Liver (tissue), 8 donors: ENCODE measurements at regions not wholly inside any gene's neighbourhood (a gene's known extent, or its start where the extent isn't known, plus 50 kb on each side); places are given as distances from the start of the nearest gene placed in this dataset.

Experiments used
- DNase-seq: peaks from one replicate; pipeline ENCODE4 v3.0.0-alpha.2; 2017; ENCODE audit warnings: low spot score
- H3K27ac ChIP-seq, 2 donors: one replicate each; pipeline ENCODE4 v1.7.0; 2013; ENCODE audit warnings: inconsistent platforms in 2 of 2, low read length in 2 of 2, control low read depth in 1 of 2, low read depth in 1 of 2, mild to moderate bottlenecking in 1 of 2
- H3K27me3 ChIP-seq, 4 donors: one replicate each; pipeline versions ENCODE4 v1.6.1 to v1.7.0; 2013; ENCODE audit warnings: low read length in 3 of 4, inconsistent platforms in 1 of 4, mild to moderate bottlenecking in 1 of 4, moderate library complexity in 1 of 4; ENCODE audit not compliant: control insufficient read depth in 4 of 4, insufficient read depth in 4 of 4
- H3K36me3 ChIP-seq, 4 donors: one replicate each; pipeline versions ENCODE4 v1.6.1 to v1.7.0; 2013; ENCODE audit warnings: low read length in 3 of 4, mild to moderate bottlenecking in 3 of 4, low read depth in 1 of 4, moderate library complexity in 1 of 4; ENCODE audit not compliant: control insufficient read depth in 4 of 4, insufficient read depth in 3 of 4
- H3K4me1 ChIP-seq, 4 donors: one replicate each; pipeline versions ENCODE4 v1.6.1 to v1.7.0; 2013; ENCODE audit warnings: low read length in 3 of 4, mild to moderate bottlenecking in 3 of 4, moderate library complexity in 1 of 4; ENCODE audit not compliant: control insufficient read depth in 4 of 4, insufficient read depth in 4 of 4
- H3K4me3 ChIP-seq, 3 donors: one replicate each; pipeline versions ENCODE4 v1.6.1 to v1.7.0; 2013; ENCODE audit warnings: low read length in 3 of 3, control low read depth in 1 of 3, low read depth in 1 of 3, mild to moderate bottlenecking in 1 of 3
- H3K9ac ChIP-seq, 2 donors: one replicate each; pipeline ENCODE4 v1.7.0; 2013; ENCODE audit warnings: low read length in 2 of 2, mild to moderate bottlenecking in 2 of 2, moderate library complexity in 2 of 2, control low read depth in 1 of 2, low read depth in 1 of 2
- H3K9me3 ChIP-seq, 4 donors: one replicate each; pipeline versions ENCODE4 v1.6.1 to v1.7.0; 2013; ENCODE audit warnings: low read length in 3 of 4; ENCODE audit not compliant: control insufficient read depth in 4 of 4
- CTCF ChIP-seq: fragments of 150-350 bp; IDR thresholded peaks from 2 replicates; pipeline ENCODE4 v1.5.1; 2017; ENCODE audit warnings: improper control_type of control experiment, low read depth, low read length; ENCODE audit not compliant: missing input control
- EGR1 ChIP-seq, 2 donors: IDR thresholded peaks; 2 replicates each; pipeline ENCODE4 v1.6.1; 2016 to 2018; ENCODE audit warnings: antibody characterized with exemption in 2 of 2, low read depth in 2 of 2
- FOXA1 ChIP-seq: IDR thresholded peaks from 2 replicates; pipeline ENCODE4 v1.6.1; 2016; ENCODE audit warnings: antibody characterized with exemption
- FOXA2 ChIP-seq: IDR thresholded peaks from 2 replicates; pipeline ENCODE4 v1.6.1; 2016; ENCODE audit warnings: antibody characterized with exemption
- GABPA ChIP-seq, 2 donors: IDR thresholded peaks in 1 of 2; conservative IDR thresholded peaks in 1 of 2; 2 replicates each; pipeline ENCODE4 v1.6.1; 2016; ENCODE audit warnings: antibody characterized with exemption in 2 of 2, mild to moderate bottlenecking in 1 of 2, moderate library complexity in 1 of 2
- HNF4A ChIP-seq, 2 donors: conservative IDR thresholded peaks; 2 replicates each; pipeline ENCODE4 v1.6.1; 2016; ENCODE audit warnings: antibody characterized with exemption in 2 of 2, mild to moderate bottlenecking in 2 of 2
- HNF4G ChIP-seq: IDR thresholded peaks from 2 replicates; pipeline ENCODE4 v1.6.1; 2016; ENCODE audit warnings: antibody characterized with exemption
- JUND ChIP-seq, 2 donors: IDR thresholded peaks; 2 replicates each; pipeline ENCODE4 v1.6.1; 2016; ENCODE audit warnings: antibody characterized with exemption in 2 of 2
- NR2F2 ChIP-seq: IDR thresholded peaks from 2 replicates; pipeline ENCODE4 v1.6.1; 2016; ENCODE audit warnings: antibody characterized with exemption
- RAD21 ChIP-seq, 2 donors: IDR thresholded peaks; 2 replicates each; pipeline ENCODE4 v1.6.1; 2016; ENCODE audit warnings: antibody characterized with exemption in 2 of 2, mild to moderate bottlenecking in 2 of 2
- RXRA ChIP-seq, 2 donors: IDR thresholded peaks; 2 replicates each; pipeline ENCODE4 v1.6.1; 2017 to 2018; ENCODE audit warnings: antibody characterized with exemption in 2 of 2, mild to moderate bottlenecking in 1 of 2
- SP1 ChIP-seq: IDR thresholded peaks from 2 replicates; pipeline ENCODE4 v1.6.1; 2018; ENCODE audit warnings: antibody characterized with exemption, mild to moderate bottlenecking
- TAF1 ChIP-seq: conservative IDR thresholded peaks from 2 replicates; pipeline ENCODE4 v1.6.1; 2016; ENCODE audit warnings: antibody characterized with exemption, mild to moderate bottlenecking
- YY1 ChIP-seq: IDR thresholded peaks from 2 replicates; pipeline ENCODE4 v1.6.1; 2016; ENCODE audit warnings: antibody characterized with exemption, mild to moderate bottlenecking
- WGBS: extraction: QIAGEN DNeasy Blood & Tissue Kit; methylation state at CpG from one replicate; pipeline ENCODE4 v1.1.7; 2013; 5-methylcytosine and 5-hydroxymethylcytosine counted together
- TF ChIP-seq, protein P1 (sequence below): IDR thresholded peaks from 2 replicates; pipeline ENCODE4 v1.6.1; 2016; ENCODE audit warnings: antibody characterized with exemption
- TF ChIP-seq, protein P2 (sequence below): IDR thresholded peaks from 2 replicates; pipeline ENCODE4 v1.6.1; 2016; ENCODE audit warnings: antibody characterized with exemption
- TF ChIP-seq, protein P3 (sequence below): IDR thresholded peaks from 2 replicates; pipeline ENCODE4 v1.6.1; 2016; ENCODE audit warnings: antibody characterized with exemption
- TF ChIP-seq, protein P4 (sequence below): IDR thresholded peaks from 2 replicates; pipeline ENCODE4 v1.6.1; 2016; ENCODE audit warnings: antibody characterized with exemption, mild to moderate bottlenecking
- donor health status: healthy.
- donor health status: healthy.
- donor health status: healthy.
- donor health status: healthy.
- donor health status: healthy.

- no peak for DNase-seq
- TF ChIP-seq CTCF, result no peak
- no peak for TF ChIP-seq SP1
- TF ChIP-seq HNF4G, result no peak
- no peak for TF ChIP-seq NR2F2
- Histone ChIP-seq H3K36me3 (no peaks in the 10 kb centered on the region), H3K4me1 (no peaks in the 10 kb centered on the region), H3K27ac (no peak overlapping the region), H3K27me3 (no peaks in the 10 kb centered on the region), H3K9ac (no peak overlapping the region), H3K4me3 (no peak overlapping the region), H3K9me3 (peaks cover 0 to 1% (median 0%) of the 10 kb centered on the region in 4 donors)
- WGBS, result 84% methylated on average over 6 of the region's 6 CpGs
Measured at GRCh38 chr4:152079543-152080293, 318.9 kb upstream of the GATB start.

- H3K9ac ChIP-seq, result no peak overlapping the region
- H3K27me3 ChIP-seq, result no peaks in the 10 kb centered on the region
- no peak overlapping the region for H3K27ac ChIP-seq
- H3K9me3 ChIP-seq, result peaks cover 0 to 1% (median 0%) of the 10 kb centered on the region in 4 donors
- TF ChIP-seq EGR1 (IDR thresholded peaks at IDR 0.05; ENCODE audit: low read depth in 2 of 2), result no peak
- TF ChIP-seq JUND (IDR thresholded peaks at IDR 0.05), result no peak
- no peaks in the 10 kb centered on the region for H3K4me1 ChIP-seq
- H3K36me3 ChIP-seq, result no peaks in the 10 kb centered on the region
- 70% methylated on average over 3 of the region's 3 CpGs for WGBS
- H3K4me3 ChIP-seq, result no peak overlapping the region
- DNase-seq, result no peak
Measured at GRCh38 chr4:152079079-152079478, 318.3 kb upstream of the GATB start.

DNA sequence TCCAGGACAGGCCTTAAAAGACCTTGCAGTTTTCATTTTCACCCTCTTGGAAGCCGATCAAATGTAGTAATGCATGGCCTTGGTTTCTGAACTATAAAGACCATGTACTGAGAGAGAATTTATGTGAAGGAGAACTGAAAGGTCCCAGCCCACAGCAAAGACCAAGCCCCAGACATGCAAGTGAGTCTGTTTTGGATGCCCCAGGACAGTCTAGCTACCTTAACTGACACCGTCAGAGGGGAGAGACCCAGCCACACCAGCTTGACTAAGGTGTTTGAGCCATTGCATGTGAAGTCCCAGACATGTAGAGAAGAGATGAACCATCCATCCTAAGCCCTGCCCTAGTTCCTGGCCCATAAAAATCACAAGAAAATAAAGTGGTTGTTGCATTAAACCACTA is 316.8 kb upstream of the GATB start:
- Histone ChIP-seq H3K27ac (no peak overlapping the region), H3K4me3 (no peak overlapping the region), H3K9ac (no peak overlapping the region), H3K9me3 (peaks cover 0 to 1% (median 0%) of the 10 kb centered on the region in 4 donors), H3K36me3 (no peaks in the 10 kb centered on the region), H3K27me3 (no peaks in the 10 kb centered on the region), H3K4me1 (no peaks in the 10 kb centered on the region)
- DNase-seq, result no peak
- 88% methylated on average over 2 of the region's 2 CpGs for WGBS
- no peak for TF ChIP-seq GABPA (IDR thresholded peaks at IDR 0.05 in 1 of 2, conservative IDR thresholded peaks at IDR 0.05 in 1 of 2)
- no peak for TF ChIP-seq NR2F2
- no peak for TF ChIP-seq EGR1 (IDR thresholded peaks at IDR 0.05; ENCODE audit: low read depth in 2 of 2)
- TF ChIP-seq YY1, result no peak
- TF ChIP-seq, protein P1, sequence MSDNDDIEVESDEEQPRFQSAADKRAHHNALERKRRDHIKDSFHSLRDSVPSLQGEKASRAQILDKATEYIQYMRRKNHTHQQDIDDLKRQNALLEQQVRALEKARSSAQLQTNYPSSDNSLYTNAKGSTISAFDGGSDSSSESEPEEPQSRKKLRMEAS, result no peak
- TF ChIP-seq, protein P2, sequence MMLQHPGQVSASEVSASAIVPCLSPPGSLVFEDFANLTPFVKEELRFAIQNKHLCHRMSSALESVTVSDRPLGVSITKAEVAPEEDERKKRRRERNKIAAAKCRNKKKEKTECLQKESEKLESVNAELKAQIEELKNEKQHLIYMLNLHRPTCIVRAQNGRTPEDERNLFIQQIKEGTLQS, result no peak
- TF ChIP-seq FOXA2, result no peak
- no peak for TF ChIP-seq FOXA1
- no peak for TF ChIP-seq HNF4A (conservative IDR thresholded peaks at IDR 0.05)
- TF ChIP-seq TAF1, result no peak
- TF ChIP-seq JUND (IDR thresholded peaks at IDR 0.05), result no peak
- no peak for TF ChIP-seq RXRA (IDR thresholded peaks at IDR 0.05)
- no peak for TF ChIP-seq SP1
- no peak for TF ChIP-seq CTCF
- TF ChIP-seq, protein P3, sequence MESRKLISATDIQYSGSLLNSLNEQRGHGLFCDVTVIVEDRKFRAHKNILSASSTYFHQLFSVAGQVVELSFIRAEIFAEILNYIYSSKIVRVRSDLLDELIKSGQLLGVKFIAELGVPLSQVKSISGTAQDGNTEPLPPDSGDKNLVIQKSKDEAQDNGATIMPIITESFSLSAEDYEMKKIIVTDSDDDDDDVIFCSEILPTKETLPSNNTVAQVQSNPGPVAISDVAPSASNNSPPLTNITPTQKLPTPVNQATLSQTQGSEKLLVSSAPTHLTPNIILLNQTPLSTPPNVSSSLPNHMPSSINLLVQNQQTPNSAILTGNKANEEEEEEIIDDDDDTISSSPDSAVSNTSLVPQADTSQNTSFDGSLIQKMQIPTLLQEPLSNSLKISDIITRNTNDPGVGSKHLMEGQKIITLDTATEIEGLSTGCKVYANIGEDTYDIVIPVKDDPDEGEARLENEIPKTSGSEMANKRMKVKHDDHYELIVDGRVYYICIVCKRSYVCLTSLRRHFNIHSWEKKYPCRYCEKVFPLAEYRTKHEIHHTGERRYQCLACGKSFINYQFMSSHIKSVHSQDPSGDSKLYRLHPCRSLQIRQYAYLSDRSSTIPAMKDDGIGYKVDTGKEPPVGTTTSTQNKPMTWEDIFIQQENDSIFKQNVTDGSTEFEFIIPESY, result no peak
- no peak for TF ChIP-seq RAD21 (IDR thresholded peaks at IDR 0.05)
- TF ChIP-seq, protein P4, sequence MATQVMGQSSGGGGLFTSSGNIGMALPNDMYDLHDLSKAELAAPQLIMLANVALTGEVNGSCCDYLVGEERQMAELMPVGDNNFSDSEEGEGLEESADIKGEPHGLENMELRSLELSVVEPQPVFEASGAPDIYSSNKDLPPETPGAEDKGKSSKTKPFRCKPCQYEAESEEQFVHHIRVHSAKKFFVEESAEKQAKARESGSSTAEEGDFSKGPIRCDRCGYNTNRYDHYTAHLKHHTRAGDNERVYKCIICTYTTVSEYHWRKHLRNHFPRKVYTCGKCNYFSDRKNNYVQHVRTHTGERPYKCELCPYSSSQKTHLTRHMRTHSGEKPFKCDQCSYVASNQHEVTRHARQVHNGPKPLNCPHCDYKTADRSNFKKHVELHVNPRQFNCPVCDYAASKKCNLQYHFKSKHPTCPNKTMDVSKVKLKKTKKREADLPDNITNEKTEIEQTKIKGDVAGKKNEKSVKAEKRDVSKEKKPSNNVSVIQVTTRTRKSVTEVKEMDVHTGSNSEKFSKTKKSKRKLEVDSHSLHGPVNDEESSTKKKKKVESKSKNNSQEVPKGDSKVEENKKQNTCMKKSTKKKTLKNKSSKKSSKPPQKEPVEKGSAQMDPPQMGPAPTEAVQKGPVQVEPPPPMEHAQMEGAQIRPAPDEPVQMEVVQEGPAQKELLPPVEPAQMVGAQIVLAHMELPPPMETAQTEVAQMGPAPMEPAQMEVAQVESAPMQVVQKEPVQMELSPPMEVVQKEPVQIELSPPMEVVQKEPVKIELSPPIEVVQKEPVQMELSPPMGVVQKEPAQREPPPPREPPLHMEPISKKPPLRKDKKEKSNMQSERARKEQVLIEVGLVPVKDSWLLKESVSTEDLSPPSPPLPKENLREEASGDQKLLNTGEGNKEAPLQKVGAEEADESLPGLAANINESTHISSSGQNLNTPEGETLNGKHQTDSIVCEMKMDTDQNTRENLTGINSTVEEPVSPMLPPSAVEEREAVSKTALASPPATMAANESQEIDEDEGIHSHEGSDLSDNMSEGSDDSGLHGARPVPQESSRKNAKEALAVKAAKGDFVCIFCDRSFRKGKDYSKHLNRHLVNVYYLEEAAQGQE, result no peak
